ENCODE measurements at regions not wholly inside any gene's neighbourhood (a gene's known extent, or its start where the extent isn't known, plus 50 kb on each side); places are given as distances from the start of the nearest gene placed in this dataset.

GRCh38 chr15:66840615-66841390, 138.8 kb downstream of the SMAD6 start:
- Histone ChIP-seq H3K4me1 (peaks cover 3% of the 10 kb centered on the region), H3K79me2 (no peaks in the 10 kb centered on the region), H3K4me3 (ENCODE audit: low read depth, low read length) (no peak overlapping the region), H3K27me3 (ENCODE audit: control insufficient read depth, insufficient read depth, low read length) (no peaks in the 10 kb centered on the region), H3K4me2 (ENCODE audit: low read length) (no peak overlapping the region), H3K27ac (no peak overlapping the region), H3K9me3 (ENCODE audit: control insufficient read depth, low read length) (no peaks in the 10 kb centered on the region), H3K36me3 (ENCODE audit: control insufficient read depth, insufficient read depth, low read length) (no peaks in the 10 kb centered on the region), H3K9ac (no peak overlapping the region), H2AFZ (no peak overlapping the region)
- no peak for TF ChIP-seq CTCF (IDR thresholded peaks at IDR 0.05)

GRCh38 chr15:66841953-66842681, 140.1 kb downstream of the SMAD6 start:
- Histone ChIP-seq H3K9ac (no peak overlapping the region), H3K27ac (peak overlapping the region; percentile 72)

GRCh38 chr15:66842710-66843441, 140.8 kb downstream of the SMAD6 start:
- no peaks in the 10 kb centered on the region for H3K36me3 ChIP-seq (ENCODE audit: control insufficient read depth, insufficient read depth, low read length)
- H3K27me3 ChIP-seq (ENCODE audit: control insufficient read depth, insufficient read depth, low read length): no peaks in the 10 kb centered on the region

More at GRCh38 chr15:66841953-66842681, 140.1 kb downstream of the SMAD6 start:
- no peaks in the 10 kb centered on the region for H3K79me2 ChIP-seq
- H3K4me1 ChIP-seq: peaks cover 3% of the 10 kb centered on the region
- no peaks in the 10 kb centered on the region for H3K9me3 ChIP-seq (ENCODE audit: control insufficient read depth, low read length)
- no peaks in the 10 kb centered on the region for H3K27me3 ChIP-seq (ENCODE audit: control insufficient read depth, insufficient read depth, low read length)
- H3K36me3 ChIP-seq (ENCODE audit: control insufficient read depth, insufficient read depth, low read length): no peaks in the 10 kb centered on the region
- peak overlapping the region; percentile 87 for H2AFZ ChIP-seq
- peak overlapping the region; percentile 71 for H3K4me2 ChIP-seq (ENCODE audit: low read length)
- H3K4me3 ChIP-seq (ENCODE audit: low read depth, low read length): peak overlapping the region; percentile 55
- no peak for TF ChIP-seq CTCF (IDR thresholded peaks at IDR 0.05)

GRCh38 chr15:66843581-66843980, 141.5 kb downstream of the SMAD6 start:
- Histone ChIP-seq H3K27ac (no peak overlapping the region), H3K4me3 (ENCODE audit: low read depth, low read length) (no peak overlapping the region), H3K4me1 (peaks cover 3% of the 10 kb centered on the region), H3K36me3 (ENCODE audit: control insufficient read depth, insufficient read depth, low read length) (no peaks in the 10 kb centered on the region), H3K9ac (no peak overlapping the region), H3K79me2 (no peaks in the 10 kb centered on the region), H3K27me3 (ENCODE audit: control insufficient read depth, insufficient read depth, low read length) (no peaks in the 10 kb centered on the region), H2AFZ (no peak overlapping the region), H3K4me2 (ENCODE audit: low read length) (no peak overlapping the region), H3K9me3 (ENCODE audit: control insufficient read depth, low read length) (no peaks in the 10 kb centered on the region)
- TF ChIP-seq CTCF (IDR thresholded peaks at IDR 0.05): no peak

More at GRCh38 chr15:66842710-66843441, 140.8 kb downstream of the SMAD6 start:
- TF ChIP-seq CTCF (IDR thresholded peaks at IDR 0.05): no peak
- H3K4me3 ChIP-seq (ENCODE audit: low read depth, low read length): peak overlapping the region; percentile 37
- H3K9me3 ChIP-seq (ENCODE audit: control insufficient read depth, low read length): no peaks in the 10 kb centered on the region
- peak overlapping the region; percentile 12 for H3K27ac ChIP-seq
- peak overlapping the region; percentile 59 for H3K4me2 ChIP-seq (ENCODE audit: low read length)
- H3K4me1 ChIP-seq: peaks cover 3% of the 10 kb centered on the region
- peak overlapping the region; percentile 46 for H2AFZ ChIP-seq
- H3K9ac ChIP-seq: no peak overlapping the region
- H3K79me2 ChIP-seq: no peaks in the 10 kb centered on the region
